ENCODE measurements at regions not wholly inside any gene's neighbourhood (a gene's known extent, or its start where the extent isn't known, plus 50 kb on each side); places are given as distances from the start of the nearest gene placed in this dataset.

DNA sequence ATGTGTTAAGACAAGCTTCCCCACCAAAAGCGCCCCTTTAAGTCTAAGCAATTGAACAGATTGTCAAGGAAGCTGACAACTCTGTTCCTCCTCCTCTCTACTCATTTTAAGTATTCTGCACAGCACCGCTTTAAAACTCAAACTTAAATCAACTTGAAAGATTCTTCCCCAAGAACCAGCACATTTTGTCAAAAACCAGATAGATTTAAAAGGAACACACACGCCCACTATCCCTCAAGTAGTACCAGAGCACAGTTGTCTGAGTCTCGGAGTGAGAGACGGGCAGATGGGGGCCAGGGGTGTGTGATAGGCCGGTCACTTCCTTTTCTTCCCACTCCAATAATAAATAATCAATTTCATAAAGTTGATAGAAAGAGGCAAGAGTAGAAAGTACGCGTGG lies 67.7 kb upstream of the POU3F3 start:
- DNase-seq (ENCODE audit: low spot score) (no peak), ATAC-seq (no peak)
- no peaks in the 10 kb centered on the region for H3K27me3 ChIP-seq (ENCODE audit: insufficient read depth)
- H3K9me2 ChIP-seq (ENCODE audit: insufficient read depth), result no peaks in the 10 kb centered on the region
- H3K4me3 Mint-ChIP-seq, result no peak overlapping the region
- H3K9me3 Mint-ChIP-seq, result no peaks in the 10 kb centered on the region
- no peaks in the 10 kb centered on the region for H3K79me2 ChIP-seq (replicated peaks; ENCODE audit: insufficient read depth)
- no peaks in the 10 kb centered on the region for H3F3A ChIP-seq (replicated peaks; ENCODE audit: low read depth)
- no peak for TF ChIP-seq CTCF (conservative IDR thresholded peaks at IDR 0.05; ENCODE audit: low read depth in 2 of 2)
- TF ChIP-seq, protein P1, sequence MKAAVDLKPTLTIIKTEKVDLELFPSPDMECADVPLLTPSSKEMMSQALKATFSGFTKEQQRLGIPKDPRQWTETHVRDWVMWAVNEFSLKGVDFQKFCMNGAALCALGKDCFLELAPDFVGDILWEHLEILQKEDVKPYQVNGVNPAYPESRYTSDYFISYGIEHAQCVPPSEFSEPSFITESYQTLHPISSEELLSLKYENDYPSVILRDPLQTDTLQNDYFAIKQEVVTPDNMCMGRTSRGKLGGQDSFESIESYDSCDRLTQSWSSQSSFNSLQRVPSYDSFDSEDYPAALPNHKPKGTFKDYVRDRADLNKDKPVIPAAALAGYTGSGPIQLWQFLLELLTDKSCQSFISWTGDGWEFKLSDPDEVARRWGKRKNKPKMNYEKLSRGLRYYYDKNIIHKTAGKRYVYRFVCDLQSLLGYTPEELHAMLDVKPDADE (IDR thresholded peaks at IDR 0.05), result no peak
- no peak for TF ChIP-seq NANOG (IDR thresholded peaks at IDR 0.05; ENCODE audit: borderline replicate concordance)
- TF ChIP-seq JUNB (IDR thresholded peaks at IDR 0.05; ENCODE audit: unreplicated experiment), result no peak
- TF ChIP-seq CREB1 (CRISPR knock-in tag; IDR thresholded peaks at IDR 0.05; ENCODE audit: low read depth), result no peak
- TF ChIP-seq, protein P2, sequence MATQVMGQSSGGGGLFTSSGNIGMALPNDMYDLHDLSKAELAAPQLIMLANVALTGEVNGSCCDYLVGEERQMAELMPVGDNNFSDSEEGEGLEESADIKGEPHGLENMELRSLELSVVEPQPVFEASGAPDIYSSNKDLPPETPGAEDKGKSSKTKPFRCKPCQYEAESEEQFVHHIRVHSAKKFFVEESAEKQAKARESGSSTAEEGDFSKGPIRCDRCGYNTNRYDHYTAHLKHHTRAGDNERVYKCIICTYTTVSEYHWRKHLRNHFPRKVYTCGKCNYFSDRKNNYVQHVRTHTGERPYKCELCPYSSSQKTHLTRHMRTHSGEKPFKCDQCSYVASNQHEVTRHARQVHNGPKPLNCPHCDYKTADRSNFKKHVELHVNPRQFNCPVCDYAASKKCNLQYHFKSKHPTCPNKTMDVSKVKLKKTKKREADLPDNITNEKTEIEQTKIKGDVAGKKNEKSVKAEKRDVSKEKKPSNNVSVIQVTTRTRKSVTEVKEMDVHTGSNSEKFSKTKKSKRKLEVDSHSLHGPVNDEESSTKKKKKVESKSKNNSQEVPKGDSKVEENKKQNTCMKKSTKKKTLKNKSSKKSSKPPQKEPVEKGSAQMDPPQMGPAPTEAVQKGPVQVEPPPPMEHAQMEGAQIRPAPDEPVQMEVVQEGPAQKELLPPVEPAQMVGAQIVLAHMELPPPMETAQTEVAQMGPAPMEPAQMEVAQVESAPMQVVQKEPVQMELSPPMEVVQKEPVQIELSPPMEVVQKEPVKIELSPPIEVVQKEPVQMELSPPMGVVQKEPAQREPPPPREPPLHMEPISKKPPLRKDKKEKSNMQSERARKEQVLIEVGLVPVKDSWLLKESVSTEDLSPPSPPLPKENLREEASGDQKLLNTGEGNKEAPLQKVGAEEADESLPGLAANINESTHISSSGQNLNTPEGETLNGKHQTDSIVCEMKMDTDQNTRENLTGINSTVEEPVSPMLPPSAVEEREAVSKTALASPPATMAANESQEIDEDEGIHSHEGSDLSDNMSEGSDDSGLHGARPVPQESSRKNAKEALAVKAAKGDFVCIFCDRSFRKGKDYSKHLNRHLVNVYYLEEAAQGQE (IDR thresholded peaks at IDR 0.05; ENCODE audit: unreplicated experiment), result no peak
- TF ChIP-seq STAT1 (IDR thresholded peaks at IDR 0.05; ENCODE audit: unreplicated experiment), result no peak
- no peak for TF ChIP-seq EZH2 (IDR thresholded peaks at IDR 0.05; ENCODE audit: low read depth, unreplicated experiment)
- no peak for TF ChIP-seq ZNF114 (CRISPR knock-in tag; IDR thresholded peaks at IDR 0.05)
- no peak for TF ChIP-seq EZH2phosphoT487 (IDR thresholded peaks at IDR 0.05; ENCODE audit: unreplicated experiment)
- no peak for TF ChIP-seq ZNF462 (CRISPR knock-in tag; IDR thresholded peaks at IDR 0.05)
- no peak for TF ChIP-seq ZNF331 (CRISPR knock-in tag; IDR thresholded peaks at IDR 0.05; ENCODE audit: low read depth)
- no peak for TF ChIP-seq POLR2AphosphoS5 (IDR thresholded peaks at IDR 0.05; ENCODE audit: low read depth)
- H2AFZ ChIP-seq, result no peak overlapping the region
- H3K36me3 Mint-ChIP-seq (ENCODE audit: low read depth), result no peaks in the 10 kb centered on the region
- H3K4me1 Mint-ChIP-seq, result peaks cover 18% of the 10 kb centered on the region
- H3K4me2 ChIP-seq, result no peak overlapping the region
- no peaks in the 10 kb centered on the region for H4K20me1 ChIP-seq (replicated peaks; ENCODE audit: insufficient read depth)
- peaks cover 11% of the 10 kb centered on the region for H3K4me1 ChIP-seq (ENCODE audit: insufficient read depth)
- peaks cover 9% of the 10 kb centered on the region for H3K27me3 Mint-ChIP-seq (ENCODE audit: insufficient read depth, low read depth, poor library complexity)
- H3K27ac Mint-ChIP-seq, result no peak overlapping the region
- H3K36me3 ChIP-seq (ENCODE audit: insufficient read depth), result no peaks in the 10 kb centered on the region
- H3K4me3 ChIP-seq, result no peak overlapping the region
- H3K27ac ChIP-seq (ENCODE audit: low read depth), result no peak overlapping the region
